ENCODE measurements at regions not wholly inside any gene's neighbourhood (a gene's known extent, or its start where the extent isn't known, plus 50 kb on each side); places are given as distances from the start of the nearest gene placed in this dataset.
A peak's percentile ranks its signal among the peaks of the same experiment; 100 is the strongest.
"Not testable (repeated sequence)": the region's sequence is repeated elsewhere in the genome, so short reads cannot be mapped to it uniquely, and the experiment has no call there.

GRCh38 chr6:25156123-25156522 lies 123.1 kb upstream of the CARMIL1 start:
- no peak overlapping the region for H3K27ac Mint-ChIP-seq
- no peak for ATAC-seq
- no peak for DNase-seq
- H3K4me3 Mint-ChIP-seq, result no peak overlapping the region
- H3K27me3 Mint-ChIP-seq, result no peaks in the 10 kb centered on the region
- peaks cover 3% of the 10 kb centered on the region for H3K9me3 ChIP-seq (ENCODE audit: control insufficient read depth, low read length, poor library complexity, severe bottlenecking)
- H3K36me3 Mint-ChIP-seq (ENCODE audit: low read depth), result no peaks in the 10 kb centered on the region
- H3K4me1 Mint-ChIP-seq, result no peaks in the 10 kb centered on the region

- peaks cover 3% of the 10 kb centered on the region for H3K9me3 ChIP-seq (ENCODE audit: control insufficient read depth, low read length, poor library complexity, severe bottlenecking)
- DNase-seq (no peak), ATAC-seq (no peak)
- Mint-ChIP-seq H3K4me3 (no peak overlapping the region), H3K4me1 (no peaks in the 10 kb centered on the region), H3K36me3 (ENCODE audit: low read depth) (no peaks in the 10 kb centered on the region), H3K27me3 (no peaks in the 10 kb centered on the region), H3K27ac (no peak overlapping the region)
These were observed 122.0 kb upstream of the CARMIL1 start for GRCh38 chr6:25157183-25157582.

- H3K27me3 Mint-ChIP-seq, result no peaks in the 10 kb centered on the region
- H3K27ac Mint-ChIP-seq, result no peak overlapping the region
- no peaks in the 10 kb centered on the region for H3K36me3 Mint-ChIP-seq (ENCODE audit: low read depth)
- no peaks in the 10 kb centered on the region for H3K4me1 Mint-ChIP-seq
- no peak for DNase-seq
- H3K9me3 ChIP-seq (ENCODE audit: control insufficient read depth, low read length, poor library complexity, severe bottlenecking), result peaks cover 3% of the 10 kb centered on the region
- ATAC-seq, result no peak
- no peak overlapping the region for H3K4me3 Mint-ChIP-seq
These were observed 121.3 kb upstream of the CARMIL1 start for GRCh38 chr6:25157842-25158241.

- not testable (repeated sequence) for ATAC-seq; H3K27me3 Mint-ChIP-seq; H3K27ac Mint-ChIP-seq; H3K4me3 Mint-ChIP-seq; H3K36me3 Mint-ChIP-seq (ENCODE audit: low read depth); H3K4me1 Mint-ChIP-seq; DNase-seq; H3K9me3 ChIP-seq (ENCODE audit: control insufficient read depth, low read length, poor library complexity, severe bottlenecking)
These were observed 119.0 kb upstream of the CARMIL1 start for GRCh38 chr6:25160134-25160533.

- Mint-ChIP-seq H3K27me3 (peaks cover 17% of the 10 kb centered on the region), H3K4me1 (peaks cover 10% of the 10 kb centered on the region), H3K36me3 (ENCODE audit: low read depth) (no peaks in the 10 kb centered on the region), H3K27ac (peak overlapping the region; percentile 79), H3K4me3 (no peak overlapping the region)
- ATAC-seq (no peak), DNase-seq (no peak)
- H3K9me3 ChIP-seq (ENCODE audit: control insufficient read depth, low read length, poor library complexity, severe bottlenecking), result no peaks in the 10 kb centered on the region
These were observed 114.0 kb upstream of the CARMIL1 start for GRCh38 chr6:25165177-25165576.

GRCh38 chr6:25165800-25166199 lies 113.4 kb upstream of the CARMIL1 start:
- no peak overlapping the region for H3K27ac Mint-ChIP-seq
- H3K27me3 Mint-ChIP-seq, result peaks cover 20% of the 10 kb centered on the region
- no peak overlapping the region for H3K4me3 Mint-ChIP-seq
- peaks cover 10% of the 10 kb centered on the region for H3K4me1 Mint-ChIP-seq
- ATAC-seq (no peak), DNase-seq (no peak)
- no peaks in the 10 kb centered on the region for H3K9me3 ChIP-seq (ENCODE audit: control insufficient read depth, low read length, poor library complexity, severe bottlenecking)
- H3K36me3 Mint-ChIP-seq (ENCODE audit: low read depth), result no peaks in the 10 kb centered on the region

GRCh38 chr6:25166955-25167748 lies 112.0 kb upstream of the CARMIL1 start:
- H3K9me3 ChIP-seq (ENCODE audit: control insufficient read depth, low read length, poor library complexity, severe bottlenecking), result no peaks in the 10 kb centered on the region
- Mint-ChIP-seq H3K4me3 (peak overlapping the region; percentile 21), H3K4me1 (peaks cover 10% of the 10 kb centered on the region), H3K27ac (peak overlapping the region; percentile 63), H3K36me3 (ENCODE audit: low read depth) (no peaks in the 10 kb centered on the region), H3K27me3 (peaks cover 20% of the 10 kb centered on the region)
- DNase-seq (no peak), ATAC-seq (no peak)

- peaks cover 20% of the 10 kb centered on the region for H3K27me3 Mint-ChIP-seq
- no peaks in the 10 kb centered on the region for H3K9me3 ChIP-seq (ENCODE audit: control insufficient read depth, low read length, poor library complexity, severe bottlenecking)
- H3K4me3 Mint-ChIP-seq, result peak overlapping the region; percentile 41
- H3K36me3 Mint-ChIP-seq (ENCODE audit: low read depth), result no peaks in the 10 kb centered on the region
- H3K4me1 Mint-ChIP-seq, result peaks cover 10% of the 10 kb centered on the region
- no peak for DNase-seq
- H3K27ac Mint-ChIP-seq, result peak overlapping the region; percentile 63
- ATAC-seq, result no peak
These were observed 111.2 kb upstream of the CARMIL1 start for GRCh38 chr6:25167961-25168360.

GRCh38 chr6:25168637-25169036 lies 110.5 kb upstream of the CARMIL1 start:
- no peak for DNase-seq
- no peaks in the 10 kb centered on the region for H3K36me3 Mint-ChIP-seq (ENCODE audit: low read depth)
- peaks cover 20% of the 10 kb centered on the region for H3K27me3 Mint-ChIP-seq
- H3K9me3 ChIP-seq (ENCODE audit: control insufficient read depth, low read length, poor library complexity, severe bottlenecking), result no peaks in the 10 kb centered on the region
- no peak overlapping the region for H3K27ac Mint-ChIP-seq
- no peak for ATAC-seq
- no peak overlapping the region for H3K4me3 Mint-ChIP-seq
- peaks cover 10% of the 10 kb centered on the region for H3K4me1 Mint-ChIP-seq

GRCh38 chr6:25169553-25169952 lies 109.6 kb upstream of the CARMIL1 start:
- no peaks in the 10 kb centered on the region for H3K9me3 ChIP-seq (ENCODE audit: control insufficient read depth, low read length, poor library complexity, severe bottlenecking)
- DNase-seq (no peak), ATAC-seq (no peak)
- Mint-ChIP-seq H3K4me3 (no peak overlapping the region), H3K27me3 (peaks cover 20% of the 10 kb centered on the region), H3K27ac (no peak overlapping the region), H3K4me1 (peaks cover 10% of the 10 kb centered on the region), H3K36me3 (ENCODE audit: low read depth) (no peaks in the 10 kb centered on the region)

GRCh38 chr6:25169961-25170360 lies 109.2 kb upstream of the CARMIL1 start:
- Mint-ChIP-seq H3K27ac (no peak overlapping the region), H3K27me3 (peaks cover 20% of the 10 kb centered on the region), H3K4me1 (peaks cover 10% of the 10 kb centered on the region), H3K36me3 (ENCODE audit: low read depth) (no peaks in the 10 kb centered on the region), H3K4me3 (no peak overlapping the region)
- no peaks in the 10 kb centered on the region for H3K9me3 ChIP-seq (ENCODE audit: control insufficient read depth, low read length, poor library complexity, severe bottlenecking)
- no peak for ATAC-seq
- no peak for DNase-seq

GRCh38 chr6:25170640-25171039 lies 108.5 kb upstream of the CARMIL1 start:
- no peak overlapping the region for H3K27ac Mint-ChIP-seq
- H3K4me3 Mint-ChIP-seq, result no peak overlapping the region
- peaks cover 18% of the 10 kb centered on the region for H3K27me3 Mint-ChIP-seq
- no peak for ATAC-seq
- H3K36me3 Mint-ChIP-seq (ENCODE audit: low read depth), result no peaks in the 10 kb centered on the region
- H3K9me3 ChIP-seq (ENCODE audit: control insufficient read depth, low read length, poor library complexity, severe bottlenecking), result no peaks in the 10 kb centered on the region
- peaks cover 8% of the 10 kb centered on the region for H3K4me1 Mint-ChIP-seq
- no peak for DNase-seq

GRCh38 chr6:25171301-25171700 lies 107.9 kb upstream of the CARMIL1 start:
- ATAC-seq (no peak), DNase-seq (no peak)
- no peaks in the 10 kb centered on the region for H3K9me3 ChIP-seq (ENCODE audit: control insufficient read depth, low read length, poor library complexity, severe bottlenecking)
- peaks cover 3% of the 10 kb centered on the region for H3K4me1 Mint-ChIP-seq
- H3K27ac Mint-ChIP-seq, result no peak overlapping the region
- no peaks in the 10 kb centered on the region for H3K36me3 Mint-ChIP-seq (ENCODE audit: low read depth)
- peaks cover 12% of the 10 kb centered on the region for H3K27me3 Mint-ChIP-seq
- H3K4me3 Mint-ChIP-seq, result no peak overlapping the region

GRCh38 chr6:25172819-25173218 lies 106.4 kb upstream of the CARMIL1 start:
- Mint-ChIP-seq H3K27me3 (peaks cover 12% of the 10 kb centered on the region), H3K36me3 (ENCODE audit: low read depth) (no peaks in the 10 kb centered on the region), H3K4me3 (no peak overlapping the region), H3K4me1 (peaks cover 3% of the 10 kb centered on the region), H3K27ac (no peak overlapping the region)
- H3K9me3 ChIP-seq (ENCODE audit: control insufficient read depth, low read length, poor library complexity, severe bottlenecking), result no peaks in the 10 kb centered on the region
- ATAC-seq (no peak), DNase-seq (no peak)
